ENCODE measurements at regions not wholly inside any gene's neighbourhood (a gene's known extent, or its start where the extent isn't known, plus 50 kb on each side); places are given as distances from the start of the nearest gene placed in this dataset.
"Not testable (repeated sequence)": the region's sequence is repeated elsewhere in the genome, so short reads cannot be mapped to it uniquely, and the experiment has no call there.

GRCh38 chr21:25531538-25532250 is 75.6 kb downstream of the MRPL39 start:
- not testable (repeated sequence) for H3K27me3 ChIP-seq (ENCODE audit: insufficient read depth, poor library complexity, severe bottlenecking); DNase-seq (ENCODE audit: low spot score); H3K9me3 ChIP-seq (ENCODE audit: severe bottlenecking); H3K4me3 ChIP-seq (ENCODE audit: severe bottlenecking); H3K36me3 ChIP-seq (ENCODE audit: low read depth); ATAC-seq (ENCODE audit: low read depth); H3K4me1 ChIP-seq (ENCODE audit: insufficient read depth, poor library complexity, severe bottlenecking); H3K27ac ChIP-seq (ENCODE audit: poor library complexity, severe bottlenecking)

- no peak overlapping the region for H3K27ac ChIP-seq (ENCODE audit: poor library complexity, severe bottlenecking)
- no peaks in the 10 kb centered on the region for H3K9me3 ChIP-seq (ENCODE audit: severe bottlenecking)
- no peaks in the 10 kb centered on the region for H3K27me3 ChIP-seq (ENCODE audit: insufficient read depth, poor library complexity, severe bottlenecking)
- ATAC-seq (ENCODE audit: low read depth) (no peak), DNase-seq (ENCODE audit: low spot score) (no peak)
- H3K4me3 ChIP-seq (ENCODE audit: severe bottlenecking), result no peak overlapping the region
- H3K4me1 ChIP-seq (ENCODE audit: insufficient read depth, poor library complexity, severe bottlenecking), result no peaks in the 10 kb centered on the region
- no peaks in the 10 kb centered on the region for H3K36me3 ChIP-seq (ENCODE audit: low read depth)
- TF ChIP-seq CTCF (IDR thresholded peaks at IDR 0.05; ENCODE audit: poor library complexity, severe bottlenecking), result no peak
Measured at GRCh38 chr21:25528515-25528914, 78.8 kb downstream of the MRPL39 start.

- Histone ChIP-seq H3K36me3 (ENCODE audit: low read depth) (no peaks in the 10 kb centered on the region), H3K4me3 (ENCODE audit: severe bottlenecking) (no peak overlapping the region), H3K4me1 (ENCODE audit: insufficient read depth, poor library complexity, severe bottlenecking) (no peaks in the 10 kb centered on the region), H3K27ac (ENCODE audit: poor library complexity, severe bottlenecking) (no peak overlapping the region), H3K9me3 (ENCODE audit: severe bottlenecking) (no peaks in the 10 kb centered on the region), H3K27me3 (ENCODE audit: insufficient read depth, poor library complexity, severe bottlenecking) (peaks cover 3% of the 10 kb centered on the region)
- TF ChIP-seq CTCF (IDR thresholded peaks at IDR 0.05; ENCODE audit: poor library complexity, severe bottlenecking), result no peak
- ATAC-seq (ENCODE audit: low read depth) (no peak), DNase-seq (ENCODE audit: low spot score) (no peak)
Measured at GRCh38 chr21:25518491-25518911, 88.8 kb downstream of the MRPL39 start.

GRCh38 chr21:25515484-25516405 is 91.5 kb downstream of the MRPL39 start:
- Histone ChIP-seq H3K27me3 (ENCODE audit: insufficient read depth, poor library complexity, severe bottlenecking) (peaks cover 3% of the 10 kb centered on the region), H3K27ac (ENCODE audit: poor library complexity, severe bottlenecking) (no peak overlapping the region), H3K4me3 (ENCODE audit: severe bottlenecking) (no peak overlapping the region), H3K9me3 (ENCODE audit: severe bottlenecking) (no peaks in the 10 kb centered on the region), H3K4me1 (ENCODE audit: insufficient read depth, poor library complexity, severe bottlenecking) (no peaks in the 10 kb centered on the region), H3K36me3 (ENCODE audit: low read depth) (no peaks in the 10 kb centered on the region)
- ATAC-seq (ENCODE audit: low read depth) (0 out of 3 replicates have a peak, but pooled peaks have one; percentile 25), DNase-seq (ENCODE audit: low spot score) (no peak)
- TF ChIP-seq CTCF (IDR thresholded peaks at IDR 0.05; ENCODE audit: poor library complexity, severe bottlenecking), result no peak

- ATAC-seq (ENCODE audit: low read depth) (no peak), DNase-seq (ENCODE audit: low spot score) (no peak)
- no peaks in the 10 kb centered on the region for H3K36me3 ChIP-seq (ENCODE audit: low read depth)
- H3K9me3 ChIP-seq (ENCODE audit: severe bottlenecking), result no peaks in the 10 kb centered on the region
- no peak overlapping the region for H3K27ac ChIP-seq (ENCODE audit: poor library complexity, severe bottlenecking)
- TF ChIP-seq CTCF (IDR thresholded peaks at IDR 0.05; ENCODE audit: poor library complexity, severe bottlenecking), result no peak
- no peak overlapping the region for H3K4me3 ChIP-seq (ENCODE audit: severe bottlenecking)
- H3K27me3 ChIP-seq (ENCODE audit: insufficient read depth, poor library complexity, severe bottlenecking), result no peaks in the 10 kb centered on the region
- H3K4me1 ChIP-seq (ENCODE audit: insufficient read depth, poor library complexity, severe bottlenecking), result no peaks in the 10 kb centered on the region
Measured at GRCh38 chr21:25513810-25514209, 93.5 kb downstream of the MRPL39 start.

All from RWPE2 (cell line).